ENCODE measurements at regions not wholly inside any gene's neighbourhood (a gene's known extent, or its start where the extent isn't known, plus 50 kb on each side); places are given as distances from the start of the nearest gene placed in this dataset.
"Not testable (repeated sequence)": the region's sequence is repeated elsewhere in the genome, so short reads cannot be mapped to it uniquely, and the experiment has no call there.

DNA sequence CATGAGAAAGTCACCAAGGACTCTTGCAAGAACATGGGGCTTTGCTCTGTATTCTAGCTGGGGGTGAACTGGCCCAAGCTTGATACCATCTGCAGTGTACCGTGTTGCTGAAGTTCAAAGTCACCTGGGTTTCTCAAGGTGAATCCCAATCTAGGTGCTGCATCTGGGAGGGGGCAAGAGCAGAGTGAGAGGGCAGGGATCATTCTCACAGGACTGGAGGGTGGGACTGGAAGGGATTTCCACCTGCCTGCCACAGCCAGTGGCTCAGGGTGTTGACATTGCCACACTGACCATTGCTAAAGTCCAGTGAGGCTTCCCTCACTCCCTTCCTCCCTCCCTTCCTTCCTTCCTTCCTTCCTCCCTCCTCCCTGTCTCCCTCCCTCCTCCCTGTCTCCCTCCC, 98.7 kb downstream of the MYCN start:
- DNase-seq: no peak

DNA sequence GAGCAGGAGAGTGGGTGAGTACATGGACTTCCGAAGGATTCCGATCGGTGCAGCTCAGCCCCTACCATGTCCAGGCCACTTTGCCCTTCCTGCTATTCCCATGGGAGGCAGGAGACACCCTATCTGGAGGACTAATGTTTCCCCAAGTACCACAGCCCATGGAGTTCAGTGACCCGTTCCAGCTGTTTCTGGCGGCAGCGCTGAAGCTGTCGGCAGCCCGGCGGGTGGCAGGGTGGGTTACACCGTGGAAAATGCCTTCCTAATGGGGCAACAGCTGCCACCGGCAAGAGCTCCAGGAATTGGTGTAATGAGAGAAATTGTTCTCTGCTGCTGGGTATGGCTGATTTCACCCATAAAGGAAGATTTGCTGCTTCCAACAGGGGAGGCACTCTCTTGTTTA, 98.3 kb downstream of the MYCN start:
- DNase-seq: no peak

DNA sequence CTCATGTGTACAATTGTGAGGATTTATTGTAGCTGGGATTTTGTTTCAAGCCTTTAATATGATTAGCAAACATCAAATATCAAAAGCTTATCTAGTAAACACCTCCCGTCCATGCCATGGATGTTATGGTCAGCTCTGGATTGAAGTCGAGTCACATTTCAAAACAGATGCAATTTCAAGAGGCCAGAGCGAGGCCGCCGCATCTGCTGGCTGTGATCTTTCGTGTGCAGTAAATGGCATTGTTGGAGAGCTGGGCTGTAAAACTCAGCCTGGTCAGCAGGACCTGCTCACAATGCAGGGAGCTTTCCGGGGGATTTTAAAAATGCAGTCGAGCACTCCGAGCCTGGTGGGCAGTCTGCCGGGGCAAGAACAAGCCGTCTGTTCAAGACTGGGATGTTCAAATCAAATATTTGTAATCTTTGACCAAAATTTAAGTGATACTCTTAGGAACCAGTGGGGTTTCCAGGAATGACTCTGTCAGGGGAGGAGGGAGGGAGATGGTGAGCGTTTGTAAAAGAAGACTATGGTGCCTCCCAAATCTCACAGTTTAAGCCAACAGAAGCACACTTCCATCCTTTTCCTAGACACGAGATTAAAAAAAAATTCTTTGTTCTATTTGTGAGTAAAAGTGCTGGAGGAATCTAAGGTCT, 97.6 kb downstream of the MYCN start:
- no peak for DNase-seq

DNA sequence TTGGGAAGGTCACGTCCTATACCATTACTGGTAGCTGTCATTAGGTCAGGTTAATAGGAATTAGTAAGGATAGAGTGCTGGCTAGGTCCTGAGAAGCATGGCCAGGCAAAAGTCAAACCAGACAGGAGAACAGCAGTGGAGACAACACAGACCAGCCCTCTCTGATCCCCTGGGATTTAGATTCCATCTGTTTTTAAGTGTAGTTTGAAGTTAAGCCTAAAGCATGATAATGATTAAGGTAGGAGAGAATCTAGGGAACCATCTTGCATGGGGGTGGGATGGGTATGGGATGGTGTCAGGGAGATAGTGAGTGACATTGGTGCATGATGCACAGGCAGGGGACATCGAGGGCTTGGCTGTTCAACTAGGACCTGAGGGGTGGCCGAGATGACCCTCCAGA, 96.6 kb downstream of the MYCN start:
- no peak for DNase-seq

DNA sequence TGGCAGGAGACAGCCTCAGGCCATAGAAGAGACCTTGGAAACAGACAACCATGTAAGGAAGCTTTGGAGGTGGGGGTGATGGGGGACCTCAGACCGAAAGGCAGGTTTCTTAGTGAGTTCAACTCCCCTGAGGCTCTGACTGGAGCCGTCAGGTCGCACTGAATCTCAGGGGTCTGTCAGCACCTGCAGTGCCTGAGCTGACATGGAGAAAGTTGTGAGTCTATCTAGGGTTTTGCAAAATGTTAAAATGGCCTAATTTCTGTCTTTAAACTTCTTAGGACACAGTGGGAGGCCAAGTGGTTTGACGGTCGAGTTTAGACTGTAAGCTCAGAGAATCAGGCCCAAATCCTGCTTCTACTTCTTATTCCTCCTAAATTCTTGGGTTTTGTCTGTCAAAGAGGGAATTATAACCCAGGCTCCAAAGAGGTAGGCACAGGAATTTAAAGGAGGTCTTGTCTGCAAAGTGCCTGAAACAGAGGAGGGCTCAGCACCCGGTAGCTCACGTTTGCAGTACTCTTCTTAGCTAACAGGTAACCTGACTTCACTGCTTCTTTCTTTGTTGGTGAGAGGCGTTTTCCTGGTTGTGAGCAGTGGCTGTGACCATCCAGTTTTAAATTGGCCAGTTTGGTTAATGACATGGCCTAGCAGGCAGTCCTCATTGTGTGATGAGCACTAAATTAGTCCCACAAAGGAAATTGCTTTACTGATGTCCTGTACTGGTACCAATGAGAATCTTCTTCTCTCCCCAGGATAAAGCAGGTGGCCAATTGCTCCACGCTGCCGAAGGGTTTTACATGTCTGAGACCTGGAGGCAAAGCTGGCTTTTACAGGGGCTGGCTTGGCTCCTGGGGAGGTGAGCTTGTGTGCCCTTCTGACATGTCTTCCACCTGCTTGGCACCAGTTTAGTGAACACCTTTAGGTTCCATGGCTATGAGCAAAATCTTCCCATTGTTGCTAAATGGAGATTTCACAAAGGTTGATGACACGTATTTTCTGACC, 95.7 kb downstream of the MYCN start:
- DNase-seq: no peak

DNA sequence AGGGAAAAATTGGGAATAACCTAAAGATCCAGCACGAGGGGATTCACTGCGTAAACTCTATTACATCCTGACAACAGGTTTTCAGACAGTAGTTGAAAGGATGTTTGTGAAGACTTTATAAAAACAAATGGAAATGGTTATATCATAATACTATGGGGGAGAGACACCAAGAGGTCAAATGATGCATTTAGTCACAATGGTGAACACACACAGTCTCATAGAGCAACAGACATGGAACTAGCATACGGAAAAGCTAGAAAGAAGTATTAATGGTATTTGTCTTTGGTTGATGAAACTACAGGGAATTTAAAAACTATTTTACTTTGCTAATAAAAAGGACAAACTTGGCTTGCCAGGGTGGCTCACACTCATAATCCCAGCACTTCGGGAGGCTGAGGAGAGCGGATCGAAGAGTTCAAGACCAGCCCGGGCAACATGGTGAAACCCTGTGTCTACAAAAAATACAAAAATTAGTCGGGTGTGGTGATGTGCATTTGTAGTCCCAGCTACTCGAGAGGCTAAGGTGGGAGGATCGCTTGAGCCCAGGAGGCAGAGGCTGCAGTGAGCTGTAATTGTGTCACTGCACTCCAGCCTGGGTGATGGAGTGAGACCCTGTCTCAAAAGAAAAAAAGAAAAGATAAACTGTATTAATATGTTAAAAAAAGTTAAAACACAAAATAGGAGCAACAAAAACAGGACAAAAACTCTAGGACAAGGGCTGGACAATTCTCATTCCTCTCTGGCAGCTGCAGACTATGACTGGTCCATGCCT, 94.8 kb downstream of the MYCN start:
- no peak for DNase-seq

DNA sequence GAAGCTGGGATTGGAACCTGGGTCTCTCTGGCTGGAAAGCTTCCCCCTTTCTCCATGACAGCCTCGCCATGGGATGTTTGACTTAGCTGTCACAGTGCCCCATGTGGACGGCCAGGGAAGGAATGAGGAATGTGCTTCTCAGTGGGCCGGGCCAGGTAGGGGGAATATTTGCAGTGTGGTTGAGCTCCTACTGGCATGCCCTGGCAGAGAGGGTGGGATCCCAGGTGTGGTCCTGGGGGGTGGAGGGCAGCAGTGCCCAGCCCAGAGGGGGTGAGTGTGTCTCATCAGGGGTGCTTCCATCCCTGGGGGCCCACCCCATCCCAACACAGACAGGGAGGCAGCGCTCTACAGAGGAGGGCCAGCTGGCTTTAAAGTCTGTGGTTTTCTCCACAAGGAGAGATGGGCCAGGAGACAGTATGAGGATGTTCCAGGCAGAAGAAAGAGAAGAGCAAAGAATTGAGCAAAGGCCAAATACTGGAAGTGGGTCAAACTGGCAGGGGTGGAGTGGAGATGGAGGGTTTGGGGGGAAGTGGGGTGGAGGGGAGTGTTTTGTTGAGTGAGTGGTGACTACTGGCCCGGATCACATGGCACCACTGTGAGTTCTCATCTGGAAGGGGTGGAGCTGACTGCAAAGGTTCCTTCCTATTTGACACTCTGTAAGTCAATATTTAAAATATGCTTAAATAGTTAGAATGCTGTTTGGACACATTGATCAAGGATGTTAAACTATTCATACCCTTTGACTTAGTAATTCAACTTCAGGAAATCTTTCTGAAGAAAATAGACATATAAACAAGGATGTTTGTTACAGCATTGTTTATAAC, 94.0 kb downstream of the MYCN start:
- no peak for DNase-seq

DNA sequence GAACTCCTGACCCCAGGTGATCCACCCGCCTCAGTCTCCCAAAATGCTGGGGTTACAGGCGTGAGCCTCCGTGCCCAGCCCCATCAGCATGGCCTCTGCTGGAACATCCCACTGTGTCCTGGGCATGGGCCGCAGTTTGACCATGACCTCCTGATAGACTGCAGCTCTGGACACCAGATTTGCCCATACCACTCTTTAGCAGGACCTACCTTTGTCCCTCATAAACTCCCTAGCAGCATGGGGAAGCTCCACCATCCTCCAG, 92.6 kb downstream of the MYCN start:
- DNase-seq: no peak

DNA sequence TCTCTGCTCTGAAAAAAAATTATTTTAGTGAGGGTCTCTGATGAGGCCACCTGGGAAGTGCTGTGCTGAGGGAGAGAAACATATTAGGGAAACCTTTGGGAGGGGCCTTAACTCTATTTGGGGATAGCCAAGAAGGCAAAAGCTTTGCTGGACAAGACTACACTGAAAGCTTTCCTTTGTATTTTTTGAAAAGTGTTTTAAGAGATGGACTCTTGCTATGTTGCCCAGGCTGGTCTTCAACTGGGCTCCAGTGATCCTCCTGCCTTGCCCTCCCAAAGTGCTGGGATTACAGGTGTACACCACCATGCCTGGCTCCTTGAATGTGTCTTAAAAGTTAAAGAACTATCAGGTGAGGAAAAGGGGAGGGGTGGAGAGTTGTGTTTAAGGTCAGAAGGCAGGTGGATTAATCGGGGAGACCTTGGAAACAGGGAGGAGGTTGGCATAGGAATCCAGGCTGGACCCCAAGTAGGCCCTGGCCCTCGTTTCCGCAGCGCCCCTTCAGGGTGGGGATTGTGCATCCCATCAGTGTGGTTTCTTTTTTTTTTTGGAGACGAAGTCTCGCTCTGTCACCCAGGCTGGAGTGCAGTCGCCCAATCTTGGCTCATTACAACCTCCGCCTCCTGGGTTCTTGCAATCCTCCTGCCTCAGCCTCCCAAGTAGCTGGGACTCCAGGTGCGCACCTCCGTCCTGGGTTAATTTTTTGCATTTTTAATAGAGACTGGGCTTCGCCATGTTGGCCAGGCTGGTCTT, 92.1 kb downstream of the MYCN start:
- no peak for DNase-seq

DNA sequence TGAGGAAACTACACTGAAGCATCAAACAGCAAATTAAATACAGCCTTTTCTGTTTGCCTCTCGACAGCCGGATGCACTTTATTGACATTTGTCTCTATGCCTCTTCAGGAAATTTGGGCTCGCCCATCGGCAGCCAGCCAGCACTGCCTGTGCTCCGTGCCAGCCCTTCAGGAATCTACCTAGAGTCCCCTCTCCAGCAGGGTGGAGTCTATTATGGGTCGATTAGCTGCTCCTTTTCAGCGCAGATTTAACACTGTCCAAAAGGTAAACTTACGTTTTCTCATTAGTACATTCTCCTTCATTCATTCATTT, 91.5 kb downstream of the MYCN start:
- DNase-seq: no peak

DNA sequence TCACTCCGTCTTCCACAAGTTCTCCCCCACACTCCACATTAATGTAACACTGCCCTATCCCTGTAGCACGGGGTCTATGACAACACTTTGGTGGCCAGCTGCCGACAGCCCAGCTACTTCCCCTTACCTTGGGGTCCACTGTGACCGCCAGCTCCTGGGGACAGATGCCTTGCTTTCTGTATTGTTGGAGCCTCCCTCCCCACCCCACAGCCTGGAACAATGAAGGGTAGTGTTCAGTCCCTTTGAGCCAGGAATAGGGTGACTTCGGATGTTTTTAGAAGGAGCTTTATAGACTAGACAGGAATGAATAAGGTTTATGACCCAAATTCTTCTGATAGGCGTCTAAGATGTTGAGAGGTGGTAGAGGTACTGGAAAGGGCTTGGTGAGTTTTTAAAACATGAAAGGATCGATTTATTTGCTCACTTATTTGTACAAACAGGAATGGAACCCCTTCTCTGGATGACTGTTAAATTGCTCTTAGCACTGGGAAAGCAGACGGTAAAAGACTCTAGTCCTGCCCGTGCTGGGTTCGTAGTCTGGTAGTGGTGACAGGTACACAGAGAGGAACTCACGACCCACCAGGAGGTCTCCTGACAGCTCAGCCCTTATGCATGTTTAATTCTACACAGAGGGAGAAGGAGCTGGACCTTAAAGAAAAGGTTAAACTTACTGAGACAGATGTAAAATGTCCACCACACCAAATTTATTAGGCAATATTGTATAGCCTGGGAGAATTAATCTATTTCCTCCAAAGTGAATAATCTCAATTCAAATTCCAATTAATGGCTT, 90.9 kb downstream of the MYCN start:
- DNase-seq: no peak

DNA sequence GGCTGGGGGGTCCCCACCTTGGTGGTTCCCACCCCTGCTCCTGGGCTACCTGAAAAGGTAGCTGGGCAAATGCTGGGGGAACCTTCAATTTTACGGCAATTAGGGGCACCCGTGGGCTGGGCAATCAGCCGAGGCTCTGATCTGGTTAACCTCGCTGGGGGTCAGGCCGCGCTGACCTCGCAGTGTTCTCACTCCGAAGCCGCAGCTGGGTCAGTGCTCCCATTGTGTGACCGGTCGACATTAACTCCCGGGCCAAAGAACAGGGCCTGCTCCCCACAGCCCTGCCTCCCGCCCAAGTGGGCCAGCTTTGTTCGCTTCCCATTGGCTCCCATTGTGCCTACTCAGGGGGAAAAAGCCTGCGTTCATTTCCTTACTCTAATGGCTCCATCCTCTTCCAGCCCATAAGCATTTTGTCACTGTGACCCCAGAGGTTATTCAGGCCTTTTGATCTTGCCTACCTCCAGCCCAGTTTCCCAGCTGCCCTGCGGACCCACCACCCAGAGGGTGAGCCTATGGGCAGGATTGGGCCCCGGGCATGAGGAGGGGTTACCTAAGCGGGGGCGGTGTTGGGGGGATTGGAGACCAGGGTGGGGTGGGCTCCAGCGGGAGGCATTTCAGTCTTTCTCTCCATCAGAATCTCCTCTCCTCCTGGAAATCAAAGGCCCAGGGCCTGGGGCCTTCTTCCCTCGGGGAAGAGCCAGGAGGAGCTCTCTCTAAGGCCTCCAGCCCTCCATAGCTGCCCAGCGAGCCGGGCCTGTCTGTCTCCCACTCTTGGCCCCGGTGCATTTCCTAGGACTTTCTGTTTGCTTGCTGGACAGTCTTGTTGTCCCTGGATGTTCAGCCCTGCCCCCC, 90.1 kb downstream of the MYCN start:
- no peak for DNase-seq

DNA sequence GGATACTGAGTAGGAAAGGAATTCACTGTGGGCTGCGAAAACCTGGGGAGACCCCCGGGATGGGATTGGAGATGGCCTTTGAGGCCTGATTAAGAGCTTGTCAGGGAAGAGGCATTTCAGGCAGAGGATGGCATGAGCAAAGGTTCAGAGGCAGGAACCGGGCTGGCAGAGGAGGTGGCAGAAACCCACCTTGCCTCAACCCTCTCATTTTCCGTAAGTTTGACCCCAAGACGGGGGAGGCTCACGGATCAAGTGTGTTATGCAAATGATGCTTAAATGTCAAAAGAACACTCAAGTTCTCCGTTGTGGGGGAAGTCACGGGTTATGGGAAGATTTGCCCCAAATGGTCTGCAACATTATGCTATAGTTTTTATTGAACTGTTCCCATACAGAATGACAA, 88.3 kb downstream of the MYCN start:
- no peak for DNase-seq

DNA sequence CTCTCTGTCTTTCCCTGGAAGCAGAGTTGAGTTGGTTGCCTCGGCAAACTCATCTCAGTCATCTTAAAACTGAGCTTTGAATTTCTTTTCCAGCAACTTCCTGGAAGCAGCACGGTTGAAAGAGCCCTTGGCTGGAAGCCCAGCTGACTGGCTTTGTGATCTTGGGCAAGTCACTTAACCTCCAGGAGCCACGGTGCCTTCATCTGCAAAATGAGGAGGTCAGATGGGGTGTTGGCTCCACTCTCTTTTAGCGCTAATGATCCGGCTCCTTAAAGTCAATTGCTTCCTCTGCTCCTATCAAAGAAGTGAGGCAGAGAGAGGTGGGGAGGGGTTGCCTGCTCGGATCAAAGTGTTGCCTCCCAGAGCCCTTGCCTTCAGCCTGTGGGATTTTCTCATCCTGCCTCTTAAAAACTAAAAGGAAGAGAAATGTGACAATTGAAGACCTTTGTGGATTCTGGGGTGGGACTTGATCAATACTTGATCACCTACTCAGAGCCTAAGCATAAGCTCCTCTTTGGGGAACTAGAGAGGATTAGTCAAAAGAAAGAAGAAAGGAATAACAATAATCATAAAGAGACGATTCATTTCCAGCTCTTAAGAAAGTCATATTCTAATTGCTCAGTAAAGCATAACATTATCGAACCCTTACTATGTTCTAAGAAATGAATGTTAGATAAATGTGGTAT, 86.6 kb downstream of the MYCN start:
- DNase-seq: no peak

DNA sequence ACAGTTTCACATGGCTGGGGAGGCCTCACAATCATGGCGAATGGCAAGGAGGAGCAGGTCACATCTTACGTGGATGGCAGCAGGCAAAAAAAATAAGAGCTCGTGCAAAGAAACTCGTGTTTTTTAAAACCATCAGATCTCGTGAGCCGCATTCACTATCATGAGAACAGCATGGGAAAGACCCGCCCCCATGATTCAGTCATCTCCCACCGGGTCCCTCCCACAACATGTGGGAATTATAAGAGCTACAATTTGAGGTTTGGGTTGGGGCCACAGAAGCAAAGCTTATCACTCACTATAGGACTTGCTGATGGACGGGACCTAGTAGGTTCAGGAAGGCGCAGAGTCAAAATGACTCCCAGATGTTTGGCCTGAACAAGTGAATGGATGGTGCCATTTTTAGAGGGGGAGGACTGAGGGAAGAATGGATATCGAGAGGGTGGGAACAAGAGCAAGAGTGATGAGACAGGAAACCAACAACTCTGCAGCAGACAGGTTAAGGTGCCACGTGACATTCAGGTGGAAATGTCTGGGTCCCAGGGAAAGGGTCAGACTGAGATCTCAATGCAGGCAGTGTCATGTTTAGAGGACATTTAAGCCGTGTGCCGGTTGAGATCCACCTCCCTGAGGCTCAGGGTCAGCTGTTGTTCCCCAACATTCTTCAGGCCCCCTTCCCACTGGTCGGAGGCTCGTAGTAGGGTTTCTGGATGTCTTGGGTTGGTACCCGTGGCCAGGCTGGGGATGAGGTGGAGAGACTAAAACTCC, 85.7 kb downstream of the MYCN start:
- DNase-seq: no peak

DNA sequence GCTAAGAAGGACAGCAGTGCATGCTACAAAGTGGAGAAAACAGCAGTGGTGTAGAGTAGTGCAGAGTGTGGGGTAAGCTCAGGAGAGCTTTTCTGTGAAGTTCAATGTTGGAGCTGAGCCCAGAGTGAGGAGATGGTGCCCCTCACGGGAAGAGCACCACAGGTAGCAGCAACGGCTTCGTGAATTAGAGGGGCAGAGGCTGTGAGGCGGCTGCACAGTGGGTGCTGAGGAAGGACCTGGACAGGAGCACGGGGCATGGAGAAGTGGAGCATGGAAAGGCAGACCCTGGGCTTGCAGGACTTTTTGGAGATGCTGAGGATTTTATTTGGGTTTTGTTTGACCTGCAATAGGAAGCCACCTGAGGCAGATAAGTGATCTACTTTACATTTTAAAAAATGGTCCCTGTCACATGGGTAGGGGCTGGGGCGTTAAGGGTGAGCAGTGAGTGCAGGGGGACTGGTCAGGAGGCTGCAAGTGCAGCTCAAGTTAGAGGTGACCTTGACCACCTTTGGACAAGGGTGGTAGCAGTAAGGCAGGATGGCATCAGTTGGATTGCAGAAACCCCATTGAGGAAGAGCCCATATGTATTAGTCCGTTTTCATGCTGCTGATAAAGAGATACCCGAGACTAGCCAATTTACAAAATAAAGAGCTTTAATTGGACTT, 85.0 kb downstream of the MYCN start:
- no peak for DNase-seq

DNA sequence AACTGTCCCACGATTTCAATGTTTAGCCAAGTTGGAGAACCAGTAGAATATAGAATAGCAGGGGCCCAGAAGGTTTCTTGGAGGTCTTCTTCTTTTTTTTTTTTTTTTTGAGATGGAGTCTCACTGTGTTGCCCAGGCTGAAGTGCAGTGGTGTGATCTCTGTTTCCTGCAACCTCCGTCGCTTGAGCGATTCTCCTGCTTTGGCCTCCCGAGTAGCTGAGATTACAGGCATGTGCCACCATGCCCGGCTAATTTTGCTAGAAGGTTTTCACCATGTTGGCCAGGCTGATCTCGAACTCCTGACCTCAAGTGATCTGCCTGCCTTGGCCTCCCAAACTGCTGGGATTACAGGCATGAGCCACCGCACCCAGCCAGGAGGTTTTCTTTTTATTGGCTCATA, 84.3 kb downstream of the MYCN start:
- not testable (repeated sequence) for DNase-seq

All from effector CD4-positive, alpha-beta T cell (primary cell).